Bronchial epithelial cell (primary cell): ENCODE measurements at regions not wholly inside any gene's neighbourhood (a gene's known extent, or its start where the extent isn't known, plus 50 kb on each side); places are given as distances from the start of the nearest gene placed in this dataset.

Experiments
- DNase-seq: peaks from one replicate; pipeline ENCODE4 v3.0.0-alpha.2; 2010; ENCODE audit warnings: low read depth
- FAIRE-seq: peaks from 2 replicates; lab custom pipeline; 2011; peaks lifted over from hg19 to GRCh38; lab: Jason Lieb, UNC
- H3K27me3 ChIP-seq: 2 replicates; pipeline ENCODE4 v1.5.1; 2011; ENCODE audit warnings: low read length; ENCODE audit not compliant: control insufficient read depth, insufficient read depth
- H3K36me3 ChIP-seq: 2 replicates; pipeline ENCODE4 v1.5.1; 2011; ENCODE audit warnings: low read length; ENCODE audit not compliant: control insufficient read depth, insufficient read depth
- H3K4me3 ChIP-seq: 2 replicates; pipeline ENCODE4 v1.5.1; 2011; ENCODE audit warnings: mild to moderate bottlenecking, low read depth, low read length, control low read depth
- CTCF ChIP-seq: IDR thresholded peaks from 2 replicates; pipeline ENCODE4 v1.5.1; 2011; ENCODE audit warnings: mild to moderate bottlenecking, moderate library complexity, low read length, control low read depth, inconsistent platforms; ENCODE audit not compliant: insufficient read depth, severe bottlenecking

- H3K27me3 ChIP-seq, result no peaks in the 10 kb centered on the region
- DNase-seq, result peak; percentile 10
- no peak for FAIRE-seq
- H3K4me3 ChIP-seq, result no peak overlapping the region
- H3K36me3 ChIP-seq, result no peaks in the 10 kb centered on the region
- no peak for TF ChIP-seq CTCF
Measured at GRCh38 chr12:18794000-18794399, 56.1 kb downstream of the CAPZA3 start.

- FAIRE-seq, result no peak
- TF ChIP-seq CTCF, result no peak
- no peak for DNase-seq
- H3K36me3 ChIP-seq, result no peaks in the 10 kb centered on the region
- H3K27me3 ChIP-seq, result no peaks in the 10 kb centered on the region
- H3K4me3 ChIP-seq, result no peak overlapping the region
Measured at GRCh38 chr12:18797604-18798003, 59.7 kb downstream of the CAPZA3 start.

- H3K27me3 ChIP-seq, result no peaks in the 10 kb centered on the region
- no peak for FAIRE-seq
- H3K36me3 ChIP-seq, result no peaks in the 10 kb centered on the region
- no peak for TF ChIP-seq CTCF
- no peak overlapping the region for H3K4me3 ChIP-seq
- DNase-seq, result no peak
Measured at GRCh38 chr12:18798535-18799361, 60.8 kb downstream of the CAPZA3 start.

- DNase-seq, result no peak
- no peak for FAIRE-seq
- H3K4me3 ChIP-seq, result no peak overlapping the region
- no peaks in the 10 kb centered on the region for H3K36me3 ChIP-seq
- TF ChIP-seq CTCF, result no peak
- H3K27me3 ChIP-seq, result no peaks in the 10 kb centered on the region
Measured at GRCh38 chr12:18799561-18799960, 61.6 kb downstream of the CAPZA3 start.

GRCh38 chr12:18805516-18806248 lies 67.8 kb downstream of the CAPZA3 start:
- H3K36me3 ChIP-seq, result no peaks in the 10 kb centered on the region
- H3K27me3 ChIP-seq, result no peaks in the 10 kb centered on the region
- H3K4me3 ChIP-seq, result no peak overlapping the region
- DNase-seq, result no peak
- no peak for TF ChIP-seq CTCF
- no peak for FAIRE-seq
